Mononuclear cell (primary cell): ENCODE measurements at regions not wholly inside any gene's neighbourhood (a gene's known extent, or its start where the extent isn't known, plus 50 kb on each side); places are given as distances from the start of the nearest gene placed in this dataset.

Experiments used
- H3K27me3 ChIP-seq: 2 replicates; pipeline ENCODE4 v1.6.0; 2011; ENCODE audit warnings: low read length, control low read depth; ENCODE audit not compliant: insufficient read depth
- H3K4me1 ChIP-seq: 2 replicates; pipeline ENCODE4 v1.5.1; 2011; ENCODE audit warnings: mild to moderate bottlenecking, low read length, control low read depth; ENCODE audit not compliant: insufficient read depth
- H3K4me3 ChIP-seq: 2 replicates; pipeline ENCODE4 v1.5.1; 2011; ENCODE audit warnings: mild to moderate bottlenecking, low read length, moderate library complexity
- H3K9me3 ChIP-seq: 2 replicates; pipeline ENCODE4 v1.5.1; 2011; ENCODE audit warnings: low read depth, mild to moderate bottlenecking, control low read depth, low read length

GRCh38 chr15:66832664-66833063, 130.6 kb downstream of the SMAD6 start:
- H3K4me1 ChIP-seq = peaks cover 44% of the 10 kb centered on the region
- H3K9me3 ChIP-seq = no peaks in the 10 kb centered on the region
- no peaks in the 10 kb centered on the region for H3K27me3 ChIP-seq
- H3K4me3 ChIP-seq = no peak overlapping the region

- no peaks in the 10 kb centered on the region for H3K9me3 ChIP-seq
- H3K4me3 ChIP-seq = no peak overlapping the region
These were observed 131.3 kb downstream of the SMAD6 start for GRCh38 chr15:66833371-66833770.

GRCh38 chr15:66833803-66834202, 131.8 kb downstream of the SMAD6 start:
- Histone ChIP-seq H3K4me3 (no peak overlapping the region), H3K9me3 (no peaks in the 10 kb centered on the region), H3K27me3 (no peaks in the 10 kb centered on the region), H3K4me1 (peaks cover 44% of the 10 kb centered on the region)

More at GRCh38 chr15:66833371-66833770, 131.3 kb downstream of the SMAD6 start:
- Histone ChIP-seq H3K4me1 (peaks cover 44% of the 10 kb centered on the region), H3K27me3 (no peaks in the 10 kb centered on the region)

GRCh38 chr15:66834881-66835878, 133.1 kb downstream of the SMAD6 start:
- Histone ChIP-seq H3K4me3 (no peak overlapping the region), H3K27me3 (no peaks in the 10 kb centered on the region), H3K4me1 (peaks cover 47% of the 10 kb centered on the region), H3K9me3 (no peaks in the 10 kb centered on the region)

GRCh38 chr15:66836231-66837030, 134.4 kb downstream of the SMAD6 start:
- no peak overlapping the region for H3K4me3 ChIP-seq
- no peaks in the 10 kb centered on the region for H3K9me3 ChIP-seq
- peaks cover 54% of the 10 kb centered on the region for H3K4me1 ChIP-seq
- peaks cover 3% of the 10 kb centered on the region for H3K27me3 ChIP-seq

GRCh38 chr15:66838202-66838601, 136.2 kb downstream of the SMAD6 start:
- H3K9me3 ChIP-seq = no peaks in the 10 kb centered on the region
- H3K4me3 ChIP-seq = no peak overlapping the region
- peaks cover 13% of the 10 kb centered on the region for H3K27me3 ChIP-seq
- peaks cover 49% of the 10 kb centered on the region for H3K4me1 ChIP-seq

GRCh38 chr15:66838671-66839239, 136.7 kb downstream of the SMAD6 start:
- Histone ChIP-seq H3K27me3 (peaks cover 19% of the 10 kb centered on the region), H3K4me3 (no peak overlapping the region), H3K9me3 (no peaks in the 10 kb centered on the region), H3K4me1 (peaks cover 48% of the 10 kb centered on the region)

GRCh38 chr15:66839506-66840112, 137.6 kb downstream of the SMAD6 start:
- H3K27me3 ChIP-seq = peaks cover 19% of the 10 kb centered on the region
- H3K4me1 ChIP-seq = peaks cover 40% of the 10 kb centered on the region
- no peak overlapping the region for H3K4me3 ChIP-seq
- no peaks in the 10 kb centered on the region for H3K9me3 ChIP-seq

- no peak overlapping the region for H3K4me3 ChIP-seq
- no peaks in the 10 kb centered on the region for H3K9me3 ChIP-seq
- peaks cover 34% of the 10 kb centered on the region for H3K4me1 ChIP-seq
- peaks cover 19% of the 10 kb centered on the region for H3K27me3 ChIP-seq
These were observed 138.8 kb downstream of the SMAD6 start for GRCh38 chr15:66840615-66841390.

GRCh38 chr15:66841953-66842681, 140.1 kb downstream of the SMAD6 start:
- Histone ChIP-seq H3K9me3 (no peaks in the 10 kb centered on the region), H3K4me3 (peak overlapping the region; percentile 37), H3K4me1 (peaks cover 34% of the 10 kb centered on the region), H3K27me3 (peaks cover 19% of the 10 kb centered on the region)

GRCh38 chr15:66842710-66843441, 140.8 kb downstream of the SMAD6 start:
- no peaks in the 10 kb centered on the region for H3K9me3 ChIP-seq
- peaks cover 34% of the 10 kb centered on the region for H3K4me1 ChIP-seq
- peak overlapping the region; percentile 24 for H3K4me3 ChIP-seq
- H3K27me3 ChIP-seq = peaks cover 19% of the 10 kb centered on the region

- Histone ChIP-seq H3K9me3 (no peaks in the 10 kb centered on the region), H3K27me3 (peaks cover 19% of the 10 kb centered on the region), H3K4me3 (no peak overlapping the region), H3K4me1 (peaks cover 34% of the 10 kb centered on the region)
These were observed 141.5 kb downstream of the SMAD6 start for GRCh38 chr15:66843581-66843980.
